ENCODE measurements at regions not wholly inside any gene's neighbourhood (a gene's known extent, or its start where the extent isn't known, plus 50 kb on each side); places are given as distances from the start of the nearest gene placed in this dataset.
A peak's percentile ranks its signal among the peaks of the same experiment; 100 is the strongest.

DNA sequence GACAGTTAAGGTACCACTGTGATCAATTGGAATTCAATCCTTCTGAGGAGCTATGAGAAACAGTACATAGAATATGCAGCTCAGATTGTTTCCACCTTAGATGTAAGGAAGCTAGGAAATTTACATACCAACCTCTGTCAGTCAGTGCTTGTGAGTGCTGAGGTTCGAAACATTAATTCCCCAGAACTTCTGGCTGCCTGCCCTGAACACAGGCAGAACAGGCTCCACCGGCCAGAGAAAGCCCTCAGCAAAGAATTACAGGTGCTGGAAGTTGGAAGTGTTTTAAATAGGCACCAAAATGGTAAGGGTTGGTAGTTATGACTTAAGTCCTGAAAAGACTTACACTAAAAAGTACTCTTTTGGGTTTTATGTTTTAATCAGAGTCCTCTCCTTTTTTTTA lies 651.8 kb downstream of the C4orf33 start:
- intact Hi-C loops (cut with DNase I): no loop called here
- TF ChIP-seq, protein P1, sequence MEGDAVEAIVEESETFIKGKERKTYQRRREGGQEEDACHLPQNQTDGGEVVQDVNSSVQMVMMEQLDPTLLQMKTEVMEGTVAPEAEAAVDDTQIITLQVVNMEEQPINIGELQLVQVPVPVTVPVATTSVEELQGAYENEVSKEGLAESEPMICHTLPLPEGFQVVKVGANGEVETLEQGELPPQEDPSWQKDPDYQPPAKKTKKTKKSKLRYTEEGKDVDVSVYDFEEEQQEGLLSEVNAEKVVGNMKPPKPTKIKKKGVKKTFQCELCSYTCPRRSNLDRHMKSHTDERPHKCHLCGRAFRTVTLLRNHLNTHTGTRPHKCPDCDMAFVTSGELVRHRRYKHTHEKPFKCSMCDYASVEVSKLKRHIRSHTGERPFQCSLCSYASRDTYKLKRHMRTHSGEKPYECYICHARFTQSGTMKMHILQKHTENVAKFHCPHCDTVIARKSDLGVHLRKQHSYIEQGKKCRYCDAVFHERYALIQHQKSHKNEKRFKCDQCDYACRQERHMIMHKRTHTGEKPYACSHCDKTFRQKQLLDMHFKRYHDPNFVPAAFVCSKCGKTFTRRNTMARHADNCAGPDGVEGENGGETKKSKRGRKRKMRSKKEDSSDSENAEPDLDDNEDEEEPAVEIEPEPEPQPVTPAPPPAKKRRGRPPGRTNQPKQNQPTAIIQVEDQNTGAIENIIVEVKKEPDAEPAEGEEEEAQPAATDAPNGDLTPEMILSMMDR (IDR thresholded peaks at IDR 0.05; ENCODE audit: borderline replicate concordance, extremely low read depth, insufficient read depth): no peak
- H3K36me3 ChIP-seq (ENCODE audit: control insufficient read depth in 2 of 3, insufficient read depth in 3 of 3, low read length in 3 of 3): no peaks in the 10 kb centered on the region

DNA sequence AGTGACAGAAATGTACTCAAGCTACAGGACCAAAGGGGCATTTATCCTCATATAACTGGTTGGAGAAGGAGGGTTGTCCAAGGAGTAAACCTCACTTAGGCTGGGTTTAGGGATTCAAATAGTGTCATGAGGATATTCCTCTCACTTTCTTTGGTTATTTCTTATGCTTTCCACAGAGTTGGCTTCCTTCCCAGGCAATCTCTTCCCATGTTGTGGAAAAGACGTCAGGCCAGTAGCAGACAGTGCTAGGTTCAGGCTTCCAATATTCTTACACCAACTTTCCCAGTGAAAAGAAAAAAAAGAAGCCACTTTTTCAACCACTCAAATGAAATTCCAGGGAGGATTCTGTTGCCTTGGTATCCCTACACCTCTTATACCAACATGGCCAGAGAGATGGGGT lies 653.0 kb downstream of the C4orf33 start:
- intact Hi-C loops (cut with DNase I): no loop called here
- TF ChIP-seq, protein P1 (IDR thresholded peaks at IDR 0.05; ENCODE audit: borderline replicate concordance, extremely low read depth, insufficient read depth): no peak
- DNase-seq (no peak), FAIRE-seq (no peak)
- Histone ChIP-seq H3K9ac (ENCODE audit: low read length in 3 of 3) (no peak overlapping the region), H3K4me1 (ENCODE audit: control insufficient read depth in 2 of 3, insufficient read depth in 2 of 3, low read depth in 1 of 3, low read length in 3 of 3) (no peaks in the 10 kb centered on the region), H3K36me3 (ENCODE audit: control insufficient read depth in 2 of 3, insufficient read depth in 3 of 3, low read length in 3 of 3) (no peaks in the 10 kb centered on the region), H3K27me3 (ENCODE audit: control insufficient read depth, insufficient read depth, low read length) (no peaks in the 10 kb centered on the region), H3K4me3 (ENCODE audit: low read length in 3 of 3) (no peak overlapping the region), H3K27ac (ENCODE audit: low read depth in 2 of 2, low read length in 2 of 2) (no peak overlapping the region), H3K9me3 (ENCODE audit: control insufficient read depth in 2 of 3, insufficient read depth in 1 of 3, low read length in 3 of 3) (no peaks in the 10 kb centered on the region)

More for the DNA sequence above, 651.8 kb downstream of the C4orf33 start:
- Histone ChIP-seq H3K4me3 (ENCODE audit: low read length in 3 of 3) (no peak overlapping the region), H3K9ac (ENCODE audit: low read length in 3 of 3) (no peak overlapping the region), H3K27me3 (ENCODE audit: control insufficient read depth, insufficient read depth, low read length) (no peaks in the 10 kb centered on the region), H3K27ac (ENCODE audit: low read depth in 2 of 2, low read length in 2 of 2) (no peak overlapping the region), H3K4me1 (ENCODE audit: control insufficient read depth in 2 of 3, insufficient read depth in 2 of 3, low read depth in 1 of 3, low read length in 3 of 3) (no peaks in the 10 kb centered on the region), H3K9me3 (ENCODE audit: control insufficient read depth in 2 of 3, insufficient read depth in 1 of 3, low read length in 3 of 3) (no peaks in the 10 kb centered on the region)
- peak in 3 of 5 donors; percentile 17 to 39 (median 18) for DNase-seq
- FAIRE-seq: no peak

DNA sequence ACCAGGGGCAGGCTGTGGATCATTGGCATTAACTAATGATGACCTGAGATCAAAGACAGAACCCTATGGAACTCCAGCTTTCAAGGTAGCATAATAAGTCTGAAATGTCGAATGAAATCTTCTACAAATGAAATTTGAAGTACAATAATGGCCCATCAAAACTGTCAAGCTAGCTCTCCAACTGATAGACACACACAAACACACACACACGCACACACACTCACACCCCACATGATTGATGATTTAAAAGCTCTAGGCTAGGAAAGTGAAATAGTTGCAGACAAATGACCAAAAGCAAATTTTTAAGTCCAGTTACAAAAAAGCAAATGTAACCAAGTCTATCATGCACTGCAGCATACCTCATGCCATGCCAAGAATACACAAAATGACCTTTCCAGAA lies 655.7 kb downstream of the C4orf33 start:
- TF ChIP-seq, protein P1 (IDR thresholded peaks at IDR 0.05; ENCODE audit: borderline replicate concordance, extremely low read depth, insufficient read depth): no peak
- no peak overlapping the region for H3K27ac ChIP-seq (ENCODE audit: low read depth in 2 of 2, low read length in 2 of 2)
- H3K4me1 ChIP-seq (ENCODE audit: control insufficient read depth in 2 of 3, insufficient read depth in 2 of 3, low read depth in 1 of 3, low read length in 3 of 3): no peaks in the 10 kb centered on the region
- H3K9me3 ChIP-seq (ENCODE audit: control insufficient read depth in 2 of 3, insufficient read depth in 1 of 3, low read length in 3 of 3): no peaks in the 10 kb centered on the region
- no peaks in the 10 kb centered on the region for H3K27me3 ChIP-seq (ENCODE audit: control insufficient read depth, insufficient read depth, low read length)
- DNase-seq (no peak), FAIRE-seq (no peak)
- no peak overlapping the region for H3K4me3 ChIP-seq (ENCODE audit: low read length in 3 of 3)
- intact Hi-C loops (cut with DNase I): no loop called here
- no peak overlapping the region for H3K9ac ChIP-seq (ENCODE audit: low read length in 3 of 3)
- H3K36me3 ChIP-seq (ENCODE audit: control insufficient read depth in 2 of 3, insufficient read depth in 3 of 3, low read length in 3 of 3): no peaks in the 10 kb centered on the region

DNA sequence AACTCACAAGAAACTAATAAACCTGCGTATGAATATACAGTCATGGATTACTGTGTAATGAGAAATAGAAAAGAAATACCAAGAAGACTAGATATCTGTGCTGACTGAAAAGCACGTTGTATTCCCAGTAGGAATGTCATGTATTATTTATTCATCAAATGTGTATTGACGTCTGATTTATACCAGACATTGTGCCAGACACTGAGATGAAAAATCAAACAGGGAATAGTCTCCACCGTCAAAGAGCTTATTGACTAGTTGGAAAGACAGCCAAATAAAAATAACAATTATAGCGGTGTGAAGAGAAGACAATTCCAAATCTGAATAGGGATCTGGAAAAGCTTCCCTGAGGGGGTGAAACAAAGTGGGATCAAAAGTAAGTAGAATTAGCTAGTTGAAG lies 687.6 kb downstream of the C4orf33 start:
- intact Hi-C loops (cut with DNase I): no loop called here
- no peak for FAIRE-seq

More for the DNA sequence above, 687.6 kb downstream of the C4orf33 start:
- no peak overlapping the region for H3K27ac ChIP-seq (ENCODE audit: low read depth in 2 of 2, low read length in 2 of 2)
- TF ChIP-seq, protein P1 (IDR thresholded peaks at IDR 0.05; ENCODE audit: borderline replicate concordance, extremely low read depth, insufficient read depth): no peak
- no peak overlapping the region for H3K4me3 ChIP-seq (ENCODE audit: low read length in 3 of 3)
- no peaks in the 10 kb centered on the region for H3K9me3 ChIP-seq (ENCODE audit: control insufficient read depth in 2 of 3, insufficient read depth in 1 of 3, low read length in 3 of 3)
- no peaks in the 10 kb centered on the region for H3K4me1 ChIP-seq (ENCODE audit: control insufficient read depth in 2 of 3, insufficient read depth in 2 of 3, low read depth in 1 of 3, low read length in 3 of 3)
- H3K9ac ChIP-seq (ENCODE audit: low read length in 3 of 3): no peak overlapping the region
- no peaks in the 10 kb centered on the region for H3K36me3 ChIP-seq (ENCODE audit: control insufficient read depth in 2 of 3, insufficient read depth in 3 of 3, low read length in 3 of 3)
- DNase-seq: no peak
- H3K27me3 ChIP-seq (ENCODE audit: control insufficient read depth, insufficient read depth, low read length): no peaks in the 10 kb centered on the region

Data from kidney (tissue), 13 donors.